GM23338 (cell line): ENCODE measurements at regions not wholly inside any gene's neighbourhood (a gene's known extent, or its start where the extent isn't known, plus 50 kb on each side); places are given as distances from the start of the nearest gene placed in this dataset.

Experiments used
- ATAC-seq: fragments of 200-7000 bp; cut with Tn5 transposase; 3 replicates; pipeline ENCODE4 v1.9.1; 2020
- DNase-seq: peaks from one replicate; pipeline ENCODE4 v3.0.0-alpha.2; 2015; ENCODE audit warnings: low spot score
- H2AFZ ChIP-seq: fragments of 200-600 bp; sonication (generic); 2 replicates; pipeline ENCODE4 v1.8.0; 2016; ENCODE audit warnings: antibody characterized with exemption, mild to moderate bottlenecking, moderate library complexity
- H3F3A ChIP-seq: fragments of 200-600 bp; sonication (generic); replicated peaks from 2 replicates; pipeline ENCODE4 v1.8.0; 2017; ENCODE audit warnings: antibody characterized with exemption, mixed run types, low read depth
- H3K27ac ChIP-seq: fragments of 200-600 bp; sonication (generic); 2 replicates; pipeline ENCODE4 v1.6.1; 2016; ENCODE audit warnings: low read depth
- H3K27me3 ChIP-seq: fragments of 200-600 bp; sonication (generic); 2 replicates; pipeline ENCODE4 v1.8.0; 2016; ENCODE audit warnings: mild to moderate bottlenecking, mixed run types, moderate library complexity; ENCODE audit not compliant: insufficient read depth
- H3K36me3 ChIP-seq: fragments of 200-600 bp; sonication (generic); 2 replicates; pipeline ENCODE4 v1.8.0; 2016; ENCODE audit warnings: mild to moderate bottlenecking; ENCODE audit not compliant: insufficient read depth
- H3K4me1 ChIP-seq: fragments of 200-600 bp; sonication (generic); 2 replicates; pipeline ENCODE4 v1.8.0; 2016; ENCODE audit warnings: mild to moderate bottlenecking, moderate library complexity; ENCODE audit not compliant: insufficient read depth
- H3K4me2 ChIP-seq: fragments of 200-600 bp; sonication (generic); 2 replicates; pipeline ENCODE4 v1.7.1; 2017; ENCODE audit warnings: mixed run types
- H3K4me3 ChIP-seq: fragments of 200-600 bp; sonication (generic); 2 replicates; pipeline ENCODE4 v1.6.1; 2016; ENCODE audit warnings: mixed run types
- H3K79me2 ChIP-seq: fragments of 200-600 bp; sonication (generic); replicated peaks from 2 replicates; pipeline ENCODE4 v1.8.0; 2017; ENCODE audit warnings: mild to moderate bottlenecking; ENCODE audit not compliant: insufficient read depth
- H3K9me2 ChIP-seq: fragments of 200-600 bp; sonication (generic); 2 replicates; pipeline ENCODE4 v1.8.0; 2017; ENCODE audit not compliant: insufficient read depth
- H4K20me1 ChIP-seq: fragments of 200-600 bp; sonication (generic); replicated peaks from 2 replicates; pipeline ENCODE4 v1.8.0; 2017; ENCODE audit warnings: mild to moderate bottlenecking; ENCODE audit not compliant: insufficient read depth
- H3K27ac Mint-ChIP-seq: 2 replicates; pipeline ENCODE4 v1.8.0; 2020; ENCODE audit warnings: inconsistent platforms, mild to moderate bottlenecking, moderate library complexity, mixed read lengths
- H3K27me3 Mint-ChIP-seq: 3 replicates; pipeline ENCODE4 v1.8.0; 2022; ENCODE audit warnings: low read depth, mild to moderate bottlenecking, moderate library complexity, mixed read lengths, inconsistent platforms; ENCODE audit not compliant: insufficient read depth, poor library complexity
- H3K36me3 Mint-ChIP-seq: 3 replicates; pipeline ENCODE4 v1.8.0; 2021; ENCODE audit warnings: low read depth, mild to moderate bottlenecking, inconsistent platforms, moderate library complexity, mixed read lengths
- H3K4me1 Mint-ChIP-seq: 3 replicates; pipeline ENCODE4 v1.8.0; 2020; ENCODE audit warnings: mild to moderate bottlenecking, inconsistent platforms, mixed read lengths
- H3K4me3 Mint-ChIP-seq: 3 replicates; pipeline ENCODE4 v1.8.0; 2021; ENCODE audit warnings: moderate library complexity, mild to moderate bottlenecking, inconsistent platforms, mixed read lengths
- H3K9me3 Mint-ChIP-seq: 3 replicates; pipeline ENCODE4 v1.8.0; 2020; ENCODE audit warnings: moderate library complexity, mild to moderate bottlenecking, inconsistent platforms, mixed read lengths
- CTCF ChIP-seq, 2 experiments: fragments of 200-600 bp in 1 of 2; sonication (generic) in 1 of 2; conservative IDR thresholded peaks; 2 replicates each; pipeline versions ENCODE4 v1.5.1 to v1.6.1; 2016 to 2017; ENCODE audit warnings: antibody characterized with exemption in 2 of 2, low read depth in 2 of 2, mild to moderate bottlenecking in 2 of 2, moderate library complexity in 1 of 2
- ETS1 ChIP-seq: IDR thresholded peaks from 2 replicates; pipeline ENCODE4 v1.6.1; 2016; ENCODE audit warnings: antibody characterized with exemption
- EZH2 ChIP-seq: fragments of 200-600 bp; sonication (generic); IDR thresholded peaks from one replicate; pipeline ENCODE4 v1.8.0; 2017; ENCODE audit warnings: antibody characterized with exemption, mild to moderate bottlenecking, low read depth; ENCODE audit not compliant: unreplicated experiment
- JUNB ChIP-seq: IDR thresholded peaks from one replicate; pipeline ENCODE4 v1.6.1; 2016; ENCODE audit warnings: antibody characterized with exemption; ENCODE audit not compliant: unreplicated experiment
- NANOG ChIP-seq: IDR thresholded peaks from 2 replicates; pipeline ENCODE4 v1.6.1; 2016; ENCODE audit warnings: antibody characterized with exemption, borderline replicate concordance
- POLR2AphosphoS5 ChIP-seq: IDR thresholded peaks from 2 replicates; pipeline ENCODE4 v1.6.1; 2016; ENCODE audit warnings: antibody characterized with exemption, low read depth
- ZNF114 ChIP-seq: fragments of 250-450 bp; sonication (Bioruptor Pico); IDR thresholded peaks from 2 replicates; pipeline ENCODE4 v1.5.0; 2020; ENCODE audit warnings: mild to moderate bottlenecking, moderate library complexity
- ZNF462 ChIP-seq: fragments of 250-450 bp; sonication (Bioruptor Pico); IDR thresholded peaks from 2 replicates; pipeline ENCODE4 v1.5.0; 2020; ENCODE audit warnings: mild to moderate bottlenecking, moderate library complexity

GRCh38 chrX:39253551-39253950 is 452.3 kb downstream of the MID1IP1 start (continued):
- TF ChIP-seq ZNF462 (CRISPR knock-in tag) = no peak
- no peak for TF ChIP-seq JUNB
- no peak for TF ChIP-seq ZNF114 (CRISPR knock-in tag)
- no peak for TF ChIP-seq CTCF (conservative IDR thresholded peaks at IDR 0.05; ENCODE audit: low read depth in 2 of 2)
- no peak for TF ChIP-seq NANOG
- no peak for TF ChIP-seq POLR2AphosphoS5

- Histone ChIP-seq H3K4me1 (no peaks in the 10 kb centered on the region), H3K36me3 (no peaks in the 10 kb centered on the region), H3K27me3 (no peaks in the 10 kb centered on the region), H4K20me1 (no peaks in the 10 kb centered on the region), H3K79me2 (no peaks in the 10 kb centered on the region), H3K27ac (no peak overlapping the region), H3K9me2 (no peaks in the 10 kb centered on the region), H2AFZ (no peak overlapping the region), H3F3A (no peaks in the 10 kb centered on the region), H3K4me2 (no peak overlapping the region), H3K4me3 (no peak overlapping the region)
- Mint-ChIP-seq H3K9me3 (no peaks in the 10 kb centered on the region), H3K4me3 (no peak overlapping the region), H3K27me3 (no peaks in the 10 kb centered on the region), H3K4me1 (no peaks in the 10 kb centered on the region), H3K36me3 (no peaks in the 10 kb centered on the region), H3K27ac (no peak overlapping the region)
- ATAC-seq (no peak), DNase-seq (no peak)
- no peak for TF ChIP-seq JUNB
- TF ChIP-seq CTCF (conservative IDR thresholded peaks at IDR 0.05; ENCODE audit: low read depth in 2 of 2) = no peak
- no peak for TF ChIP-seq POLR2AphosphoS5
- no peak for TF ChIP-seq ETS1
- TF ChIP-seq ZNF114 (CRISPR knock-in tag) = no peak
- no peak for TF ChIP-seq EZH2
These were observed 457.1 kb downstream of the MID1IP1 start for GRCh38 chrX:39258331-39258730.
